Testis (tissue), 2 donors: ENCODE measurements at regions not wholly inside any gene's neighbourhood (a gene's known extent, or its start where the extent isn't known, plus 50 kb on each side); places are given as distances from the start of the nearest gene placed in this dataset.

Source experiments
- DNase-seq: peaks from one replicate; pipeline ENCODE4 v3.0.0-alpha.2; 2019
- H3K27ac ChIP-seq, 2 donors: fragments of 200-600 bp; sonication (generic); one replicate each; pipeline ENCODE4 v1.5.1; 2019
- H3K27me3 ChIP-seq: fragments of 200-600 bp; sonication (generic); one replicate; pipeline ENCODE4 v1.5.1; 2019
- H3K36me3 ChIP-seq: fragments of 200-600 bp; sonication (generic); one replicate; pipeline ENCODE4 v1.5.1; 2017; ENCODE audit warnings: low read depth; ENCODE audit errors: missing control alignments
- H3K4me1 ChIP-seq: fragments of 200-600 bp; sonication (generic); one replicate; pipeline ENCODE4 v1.5.1; 2019
- H3K4me3 ChIP-seq, 2 donors: fragments of 200-600 bp; sonication (generic); one replicate each; pipeline ENCODE4 v1.5.1; 2017 to 2019
- H3K9me3 ChIP-seq: fragments of 200-600 bp; sonication (generic); one replicate; pipeline ENCODE4 v1.5.1; 2017
- POLR2A ChIP-seq: fragments of 450-650 bp; IDR thresholded peaks from one replicate; pipeline ENCODE4 v1.6.1; 2017; ENCODE audit warnings: antibody characterized with exemption, mild to moderate bottlenecking, moderate library complexity
- WGBS, 2 donors: methylation state at CpG; one replicate each; pipeline ENCODE4 v1.1.5; 2018; 5-methylcytosine and 5-hydroxymethylcytosine counted together
- intact Hi-C: fragments of 100-400 bp; cut with DNase I; formaldehyde crosslinking; loops from one replicate; pipeline ENCODE4 v1.15.1; 2023; ENCODE audit warnings: low total_unique reads
- TF ChIP-seq, protein P1 (sequence below), 3 experiments: fragments of 450-650 bp in 2 of 3; fragments of 200-600 bp in 1 of 3; sonication (generic) in 1 of 3; IDR thresholded peaks; one replicate each; pipeline ENCODE4 v1.5.1; 2016 to 2019; ENCODE audit warnings: antibody characterized with exemption in 3 of 3, mild to moderate bottlenecking in 2 of 3, moderate library complexity in 1 of 3

GRCh38 chr2:118186110-118186857 lies 98.0 kb downstream of the INSIG2 start:
- no peaks in the 10 kb centered on the region for H3K27me3 ChIP-seq
- no peak for TF ChIP-seq POLR2A
- TF ChIP-seq, protein P1, sequence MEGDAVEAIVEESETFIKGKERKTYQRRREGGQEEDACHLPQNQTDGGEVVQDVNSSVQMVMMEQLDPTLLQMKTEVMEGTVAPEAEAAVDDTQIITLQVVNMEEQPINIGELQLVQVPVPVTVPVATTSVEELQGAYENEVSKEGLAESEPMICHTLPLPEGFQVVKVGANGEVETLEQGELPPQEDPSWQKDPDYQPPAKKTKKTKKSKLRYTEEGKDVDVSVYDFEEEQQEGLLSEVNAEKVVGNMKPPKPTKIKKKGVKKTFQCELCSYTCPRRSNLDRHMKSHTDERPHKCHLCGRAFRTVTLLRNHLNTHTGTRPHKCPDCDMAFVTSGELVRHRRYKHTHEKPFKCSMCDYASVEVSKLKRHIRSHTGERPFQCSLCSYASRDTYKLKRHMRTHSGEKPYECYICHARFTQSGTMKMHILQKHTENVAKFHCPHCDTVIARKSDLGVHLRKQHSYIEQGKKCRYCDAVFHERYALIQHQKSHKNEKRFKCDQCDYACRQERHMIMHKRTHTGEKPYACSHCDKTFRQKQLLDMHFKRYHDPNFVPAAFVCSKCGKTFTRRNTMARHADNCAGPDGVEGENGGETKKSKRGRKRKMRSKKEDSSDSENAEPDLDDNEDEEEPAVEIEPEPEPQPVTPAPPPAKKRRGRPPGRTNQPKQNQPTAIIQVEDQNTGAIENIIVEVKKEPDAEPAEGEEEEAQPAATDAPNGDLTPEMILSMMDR (IDR thresholded peaks at IDR 0.05): no peak
- intact Hi-C loops: no loop called here
- no peaks in the 10 kb centered on the region for H3K36me3 ChIP-seq
- H3K4me1 ChIP-seq: no peaks in the 10 kb centered on the region
- WGBS, 2 donors: 3 to 4% methylated on average over 46 to 52 of the region's 52 CpGs
- no peaks in the 10 kb centered on the region for H3K9me3 ChIP-seq
- DNase-seq: peak; percentile 93
- H3K27ac ChIP-seq: peak overlapping the region; percentile 46 to 78
- H3K4me3 ChIP-seq: peak overlapping the region; percentile 57 to 78

GRCh38 chr2:118185210-118186109 lies 97.2 kb downstream of the INSIG2 start:
- Histone ChIP-seq H3K9me3 (no peaks in the 10 kb centered on the region), H3K27me3 (no peaks in the 10 kb centered on the region), H3K27ac (peak overlapping the region in 1 of 2 donors; percentile 78), H3K4me3 (peak overlapping the region; percentile 57 to 78), H3K4me1 (no peaks in the 10 kb centered on the region), H3K36me3 (no peaks in the 10 kb centered on the region)
- TF ChIP-seq, protein P1 (IDR thresholded peaks at IDR 0.05): no peak
- no peak for TF ChIP-seq POLR2A
- intact Hi-C loops: no loop called here
- peak; percentile 66 for DNase-seq
- 3 to 4% methylated on average over 27 to 33 of the region's 33 CpGs for WGBS, 2 donors

DNA sequence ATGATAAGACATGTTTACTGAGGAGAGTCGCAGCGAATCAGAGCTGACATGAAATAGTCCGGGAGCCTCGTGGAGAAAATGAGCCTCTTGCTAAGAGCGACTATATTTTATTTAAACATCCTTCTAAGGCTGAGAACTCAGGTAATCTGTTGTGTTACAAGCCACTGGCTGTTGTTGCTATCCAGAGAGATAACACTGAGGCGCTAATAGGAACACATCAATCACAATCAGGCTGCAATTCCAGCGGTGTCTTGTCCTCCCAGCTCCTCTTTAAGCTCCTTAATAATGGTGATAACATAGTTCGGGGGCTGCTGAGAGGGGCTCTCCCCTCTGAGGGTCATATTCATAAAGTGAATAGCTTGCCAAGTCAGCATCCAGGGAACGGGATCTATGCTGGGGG lies 95.1 kb downstream of the INSIG2 start:
- Histone ChIP-seq H3K4me1 (no peaks in the 10 kb centered on the region), H3K36me3 (no peaks in the 10 kb centered on the region), H3K9me3 (no peaks in the 10 kb centered on the region), H3K27me3 (no peaks in the 10 kb centered on the region), H3K4me3 (no peak overlapping the region), H3K27ac (no peak overlapping the region)
- intact Hi-C loops: no loop called here
- DNase-seq: no peak
- WGBS, 2 donors: 41 to 46% methylated on average over 9 of the region's 9 CpGs
- TF ChIP-seq POLR2A: no peak
- TF ChIP-seq, protein P1 (IDR thresholded peaks at IDR 0.05): no peak

DNA sequence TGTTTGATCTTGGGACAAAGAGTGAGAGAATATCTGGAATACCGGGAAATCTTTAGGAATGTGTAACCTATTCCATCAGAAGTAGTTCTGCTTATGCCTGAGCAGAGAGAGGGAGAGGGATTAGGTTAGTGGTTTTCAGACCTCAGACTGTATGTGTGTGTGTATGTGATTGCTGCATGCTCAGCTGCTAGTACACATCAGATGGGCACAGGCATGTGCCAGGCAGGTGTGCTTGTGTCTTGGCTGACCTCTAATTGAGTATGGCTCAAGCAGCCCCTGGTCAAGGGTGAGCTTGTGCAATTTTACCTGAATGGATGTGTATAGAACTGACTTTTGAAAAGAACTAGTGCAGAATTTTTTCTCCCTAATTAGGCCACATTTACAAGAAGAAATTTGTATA lies 91.2 kb downstream of the INSIG2 start:
- no peak for DNase-seq
- Histone ChIP-seq H3K36me3 (no peaks in the 10 kb centered on the region), H3K27ac (no peak overlapping the region), H3K4me1 (no peaks in the 10 kb centered on the region), H3K4me3 (no peak overlapping the region), H3K27me3 (no peaks in the 10 kb centered on the region), H3K9me3 (no peaks in the 10 kb centered on the region)
- intact Hi-C loops: no loop called here
- no peak for TF ChIP-seq POLR2A
- TF ChIP-seq, protein P1 (IDR thresholded peaks at IDR 0.05): no peak
- 88 to 100% methylated on average over 1 of the region's 1 CpG for WGBS, 2 donors
